Activated CD4-positive, alpha-beta T cell treated with anti-CD3 and anti-CD28 coated beads for 4 hours (primary cell): ENCODE measurements at regions not wholly inside any gene's neighbourhood (a gene's known extent, or its start where the extent isn't known, plus 50 kb on each side); places are given as distances from the start of the nearest gene placed in this dataset.
"Not testable (repeated sequence)": the region's sequence is repeated elsewhere in the genome, so short reads cannot be mapped to it uniquely, and the experiment has no call there.

Source experiments
- DNase-seq, 2 donors: peaks; one replicate each; pipeline ENCODE4 v3.0.0-alpha.2; 2020

DNA sequence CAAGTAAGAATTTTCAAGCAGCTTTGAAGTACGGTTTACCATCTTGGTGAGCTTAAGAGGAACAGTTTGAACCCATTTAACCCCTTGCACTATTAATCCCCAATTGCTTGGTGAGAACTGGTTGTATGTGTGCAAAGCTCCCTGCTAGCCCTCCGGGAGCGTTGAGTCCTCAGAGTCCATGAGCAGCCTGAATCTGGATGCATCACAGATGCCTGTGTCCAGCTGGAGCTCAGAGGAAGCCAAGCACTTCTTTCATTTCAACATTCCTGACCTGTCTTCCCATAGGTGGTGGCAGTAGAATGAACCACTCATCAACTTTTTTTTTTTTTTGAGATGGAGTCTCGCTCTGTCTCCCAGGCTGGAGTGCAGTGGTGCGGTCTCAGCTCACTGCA, 199.9 kb upstream of the IRF2BP2 start:
- not testable (repeated sequence) for DNase-seq

GRCh38 chr1:234808943-234809853, 199.2 kb upstream of the IRF2BP2 start:
- not testable (repeated sequence) for DNase-seq

GRCh38 chr1:234808459-234808858, 198.5 kb upstream of the IRF2BP2 start:
- DNase-seq = not testable (repeated sequence)

DNA sequence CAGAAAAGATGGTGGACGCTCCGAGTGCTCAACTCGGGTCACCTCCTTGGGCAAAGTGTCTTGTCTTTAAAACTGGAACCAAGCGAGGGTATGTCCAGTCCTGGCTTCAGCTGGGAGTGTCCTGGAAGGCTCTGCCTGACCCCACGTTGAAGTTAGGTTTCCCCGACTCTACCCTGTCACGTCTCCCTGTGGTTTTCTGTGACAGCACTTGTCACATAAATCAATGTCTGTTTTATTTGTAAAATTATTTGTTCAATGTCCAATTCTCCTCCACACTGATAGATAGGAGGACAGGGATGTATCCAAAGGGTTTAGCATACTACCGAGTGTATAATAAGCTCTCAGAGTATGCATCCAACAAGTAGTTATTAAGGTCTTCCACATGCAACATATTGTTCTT, 197.7 kb upstream of the IRF2BP2 start:
- not testable (repeated sequence) for DNase-seq

DNA sequence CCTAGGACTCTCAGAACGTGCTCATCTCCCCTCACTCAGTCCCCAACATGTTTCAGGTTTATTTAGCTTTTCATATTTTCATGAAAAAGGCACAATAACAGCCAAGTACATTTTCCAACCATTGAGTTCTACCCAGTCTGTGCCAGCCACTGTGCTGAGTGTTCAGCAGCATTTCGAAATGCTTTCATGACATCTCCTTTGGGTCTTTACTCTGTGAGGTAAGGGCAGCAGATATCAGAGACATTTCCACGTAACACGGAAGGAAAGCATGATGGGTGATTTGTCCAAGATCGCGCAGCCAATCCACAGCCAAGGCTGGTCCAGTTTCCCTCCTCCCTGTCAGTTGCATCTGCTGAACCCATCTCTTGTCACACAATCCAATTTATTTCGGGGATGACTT, 192.6 kb upstream of the IRF2BP2 start:
- not testable (repeated sequence) for DNase-seq

DNA sequence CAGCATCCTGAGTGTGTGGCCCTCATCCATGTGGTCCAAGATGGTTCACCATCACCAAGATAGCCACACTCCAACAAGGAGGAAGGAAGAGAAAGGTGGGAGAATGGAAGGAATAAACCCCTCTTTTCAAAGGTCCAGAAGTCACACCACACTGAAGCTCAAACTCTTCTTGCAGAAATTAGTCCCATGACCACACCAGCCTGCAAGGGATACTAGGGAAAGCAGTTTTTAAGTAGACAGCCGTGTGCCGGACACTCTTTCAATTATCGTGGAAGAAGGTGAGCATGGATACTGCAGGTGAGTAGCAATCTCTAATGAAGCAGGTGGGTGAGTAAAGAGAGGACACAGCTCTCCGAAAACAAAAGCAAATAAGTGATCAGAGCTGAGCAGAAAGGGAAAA, 191.7 kb upstream of the IRF2BP2 start:
- not testable (repeated sequence) for DNase-seq

- DNase-seq = not testable (repeated sequence)
Observed at GRCh38 chr1:234801147-234801546, 191.2 kb upstream of the IRF2BP2 start.

DNA sequence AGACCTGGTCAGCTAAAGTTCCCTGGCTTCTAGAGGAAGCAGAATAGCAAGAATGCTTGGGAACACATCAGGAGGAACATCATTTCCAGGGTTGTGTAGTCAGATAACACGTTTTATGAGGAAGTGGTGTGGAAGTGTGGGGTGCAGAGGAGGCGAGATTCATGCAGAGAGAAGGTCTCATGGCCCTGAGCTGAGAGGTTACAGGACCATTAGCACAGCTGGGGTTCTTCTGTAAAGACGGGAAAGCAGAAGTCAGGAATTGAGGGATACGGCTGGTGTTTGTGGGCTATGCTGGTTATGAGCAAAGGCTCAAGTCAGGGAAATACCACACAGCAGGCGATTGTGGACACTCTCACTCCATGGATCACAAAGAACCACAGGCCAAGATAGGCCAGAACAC, 190.6 kb upstream of the IRF2BP2 start:
- DNase-seq = not testable (repeated sequence)

DNA sequence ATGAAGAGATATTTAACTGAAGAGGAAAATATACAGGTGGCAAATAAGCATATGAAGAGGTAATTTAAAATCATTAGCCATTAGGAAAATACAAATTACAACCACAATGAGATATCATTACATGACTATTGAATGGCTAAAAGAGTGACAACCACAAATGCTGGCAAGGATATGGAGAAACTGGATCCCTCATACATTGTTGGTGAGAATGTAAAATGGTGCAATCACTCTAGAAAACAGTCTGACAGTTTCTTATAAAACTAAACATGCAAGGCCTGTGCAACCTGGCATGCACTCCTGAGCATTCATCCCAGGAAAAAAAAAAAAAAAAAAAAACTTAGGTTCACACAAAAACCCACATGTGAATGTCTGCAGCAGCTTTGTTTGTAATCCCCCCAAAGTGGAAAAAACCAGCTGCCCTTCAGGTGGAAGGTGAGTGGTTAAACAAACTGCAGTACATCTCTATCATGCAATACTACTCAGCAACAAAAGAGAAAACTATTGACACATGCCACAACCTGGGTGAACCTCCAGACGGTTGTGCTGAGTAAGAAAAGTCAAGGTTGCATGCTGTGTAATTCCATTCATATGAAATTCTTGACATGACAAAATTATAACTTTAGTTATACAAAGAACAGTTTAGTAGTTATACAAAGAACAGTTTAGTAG, 189.2 kb upstream of the IRF2BP2 start:
- not testable (repeated sequence) for DNase-seq

GRCh38 chr1:234797216-234797615, 187.2 kb upstream of the IRF2BP2 start:
- not testable (repeated sequence) for DNase-seq

- not testable (repeated sequence) for DNase-seq
Observed at GRCh38 chr1:234796438-234796792, 186.4 kb upstream of the IRF2BP2 start.

DNA sequence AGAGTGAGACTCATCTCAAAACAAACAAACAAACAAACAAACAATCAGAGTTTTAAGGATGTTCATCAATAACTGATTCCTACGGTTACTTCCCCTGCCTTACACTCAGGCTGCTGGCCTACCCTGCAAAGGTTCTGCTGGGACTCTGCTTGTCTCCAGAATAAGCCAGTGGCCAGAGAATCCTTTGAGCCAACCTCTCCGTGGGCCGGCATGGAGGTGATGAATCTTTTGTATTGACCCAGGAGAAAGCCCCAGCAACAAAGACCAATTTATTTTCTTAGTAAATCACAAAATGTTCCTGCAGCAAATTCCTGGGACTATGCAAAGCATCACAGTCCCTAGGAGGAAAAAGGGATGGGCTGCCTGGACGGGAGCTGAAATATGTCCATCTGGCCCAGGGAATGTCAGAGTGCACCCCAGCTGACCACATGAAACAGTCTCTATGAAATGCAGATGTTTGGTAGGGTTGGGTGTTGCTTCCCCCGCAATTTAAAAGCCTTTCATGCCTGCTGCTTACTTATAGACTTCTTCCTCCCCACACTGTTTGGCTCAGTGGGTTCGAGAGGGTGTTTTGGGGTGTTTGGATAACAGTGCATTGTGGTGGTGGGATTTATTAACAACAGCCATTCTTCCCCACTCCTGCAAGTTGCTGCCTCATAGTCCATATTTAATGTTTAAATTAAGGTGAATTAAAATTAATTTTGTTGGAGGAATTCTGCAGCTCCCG, 185.9 kb upstream of the IRF2BP2 start:
- DNase-seq = not testable (repeated sequence)

- DNase-seq = not testable (repeated sequence)
Observed at GRCh38 chr1:234795007-234795406, 185.0 kb upstream of the IRF2BP2 start.

DNA sequence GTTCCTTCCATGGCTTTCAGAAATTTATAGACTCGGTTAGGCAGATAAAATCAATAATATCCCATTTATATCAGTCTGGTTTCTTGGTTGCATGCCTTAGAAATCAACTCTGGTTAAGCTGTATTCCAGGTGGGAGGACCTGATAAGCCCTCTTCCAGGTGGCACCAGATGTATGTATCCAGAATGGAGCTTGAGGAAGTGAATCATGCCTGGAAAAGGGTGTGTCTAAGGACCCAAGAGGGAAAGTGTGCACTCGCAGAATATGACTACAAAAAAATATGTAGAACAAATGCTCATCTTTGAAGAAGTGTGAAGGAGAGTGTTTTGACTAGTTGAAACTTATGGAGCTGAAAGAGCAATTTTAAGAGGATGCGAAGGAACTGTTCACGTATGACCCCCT, 184.5 kb upstream of the IRF2BP2 start:
- not testable (repeated sequence) for DNase-seq

DNA sequence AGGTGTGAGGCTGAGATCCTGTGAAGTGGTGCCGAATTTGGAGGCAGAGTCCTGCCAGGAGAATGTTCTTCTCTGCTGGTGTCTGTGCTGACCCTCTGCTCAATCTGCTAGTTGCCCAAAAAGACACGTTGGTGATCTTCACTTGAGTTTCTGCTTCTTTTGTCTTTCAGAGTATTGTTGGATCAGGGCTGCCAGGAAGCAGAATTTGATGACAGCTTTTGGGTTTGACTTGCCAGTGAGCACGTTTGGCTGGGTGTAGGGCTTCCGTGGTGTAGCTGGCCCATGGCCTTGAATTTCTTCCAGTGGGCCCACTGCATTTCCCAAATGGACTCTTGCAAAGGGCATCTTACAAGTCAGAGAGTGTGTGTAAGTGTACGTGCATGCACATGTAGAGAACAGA, 183.9 kb upstream of the IRF2BP2 start:
- DNase-seq = not testable (repeated sequence)

- not testable (repeated sequence) for DNase-seq
Observed at GRCh38 chr1:234792221-234792864, 182.4 kb upstream of the IRF2BP2 start.

DNA sequence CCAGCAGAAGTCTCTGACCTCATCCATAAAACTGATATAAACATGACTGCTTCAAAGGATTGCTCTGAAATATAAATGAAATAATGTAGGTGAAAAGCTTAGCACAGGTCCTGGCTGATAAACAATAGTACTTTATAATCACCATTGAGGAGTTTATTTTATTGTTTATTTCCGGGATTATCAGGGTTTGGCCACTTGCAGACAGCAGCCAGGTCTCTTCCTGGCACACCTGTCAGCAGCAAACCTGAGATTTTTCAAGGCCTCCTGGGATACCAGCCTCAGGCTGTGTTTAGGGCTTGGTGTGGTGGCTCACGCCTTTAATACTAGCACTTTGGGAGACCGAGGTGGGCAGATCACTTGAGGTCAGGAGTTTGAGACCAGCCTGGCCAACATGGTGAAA, 181.6 kb upstream of the IRF2BP2 start:
- DNase-seq = not testable (repeated sequence)

DNA sequence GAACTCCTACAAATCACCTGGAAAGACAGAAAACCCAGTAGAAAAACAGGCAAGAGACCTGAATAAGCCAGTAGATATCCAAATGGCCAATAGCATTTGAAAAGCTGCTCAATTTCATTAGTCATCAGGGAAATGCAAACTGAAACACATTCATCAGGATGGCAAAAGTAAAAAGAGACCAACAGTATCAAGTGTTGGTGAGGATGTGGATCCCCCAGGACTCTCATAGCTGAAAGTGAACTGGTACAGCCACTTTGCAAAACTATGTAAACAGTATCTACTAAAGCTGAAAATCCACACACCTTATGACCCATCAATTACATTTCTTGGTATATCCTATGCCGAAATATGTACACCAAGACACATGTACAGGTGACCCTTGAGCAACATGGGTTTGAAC, 180.4 kb upstream of the IRF2BP2 start:
- DNase-seq = not testable (repeated sequence)

DNA sequence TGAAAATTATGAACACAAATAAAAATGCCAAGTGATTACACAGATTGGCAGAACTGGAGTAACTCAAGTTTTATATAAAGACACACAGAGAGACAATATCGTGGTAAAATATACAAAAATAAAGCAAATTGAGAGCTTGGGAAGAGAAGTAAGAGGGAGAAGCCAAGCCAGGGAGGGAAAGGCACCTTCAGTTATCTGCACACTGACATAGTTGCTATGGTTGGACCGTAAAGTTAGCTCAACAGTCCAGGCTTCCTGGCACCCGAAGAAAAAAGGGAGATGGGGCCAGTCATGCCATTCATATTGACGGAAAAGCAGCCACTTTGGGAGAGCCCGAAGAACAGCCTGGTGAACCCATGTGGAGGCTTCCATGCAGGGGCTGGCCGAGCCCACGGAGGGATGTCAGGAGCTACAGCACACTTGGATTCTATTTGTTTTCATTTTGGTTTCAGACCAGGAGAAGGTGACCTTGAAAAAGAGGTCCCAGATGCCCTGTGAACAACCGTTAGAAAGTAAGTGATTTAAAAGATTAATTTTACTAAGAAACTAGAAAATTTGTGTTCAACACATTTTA, 177.1 kb upstream of the IRF2BP2 start:
- not testable (repeated sequence) for DNase-seq

GRCh38 chr1:234785922-234786321, 175.9 kb upstream of the IRF2BP2 start:
- not testable (repeated sequence) for DNase-seq

DNA sequence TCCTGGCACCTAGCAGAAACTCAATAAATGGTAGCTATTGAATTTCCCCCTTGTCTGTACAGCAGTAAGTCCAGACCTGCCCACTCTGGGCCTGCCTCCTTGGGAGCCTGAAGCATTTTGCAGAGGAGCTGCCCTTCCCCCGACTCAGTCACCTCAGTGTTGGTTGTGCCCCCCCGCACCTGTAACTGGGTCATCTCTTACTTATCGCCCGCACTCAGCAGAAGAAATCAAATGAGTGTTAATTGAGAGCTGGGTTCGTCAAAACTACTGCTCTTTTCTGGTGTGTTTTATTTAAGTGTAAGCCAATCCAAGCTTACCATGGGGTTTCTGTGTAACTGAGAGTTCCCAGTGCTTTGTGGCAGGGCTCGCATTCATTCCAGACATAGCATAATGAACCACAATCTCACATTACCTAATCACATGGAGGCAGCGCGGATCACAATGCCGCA, 175.5 kb upstream of the IRF2BP2 start:
- not testable (repeated sequence) for DNase-seq

GRCh38 chr1:234784108-234784507, 174.1 kb upstream of the IRF2BP2 start:
- DNase-seq = not testable (repeated sequence)
